ENCODE measurements at regions not wholly inside any gene's neighbourhood (a gene's known extent, or its start where the extent isn't known, plus 50 kb on each side); places are given as distances from the start of the nearest gene placed in this dataset.
"Not testable (repeated sequence)": the region's sequence is repeated elsewhere in the genome, so short reads cannot be mapped to it uniquely, and the experiment has no call there.

DNA sequence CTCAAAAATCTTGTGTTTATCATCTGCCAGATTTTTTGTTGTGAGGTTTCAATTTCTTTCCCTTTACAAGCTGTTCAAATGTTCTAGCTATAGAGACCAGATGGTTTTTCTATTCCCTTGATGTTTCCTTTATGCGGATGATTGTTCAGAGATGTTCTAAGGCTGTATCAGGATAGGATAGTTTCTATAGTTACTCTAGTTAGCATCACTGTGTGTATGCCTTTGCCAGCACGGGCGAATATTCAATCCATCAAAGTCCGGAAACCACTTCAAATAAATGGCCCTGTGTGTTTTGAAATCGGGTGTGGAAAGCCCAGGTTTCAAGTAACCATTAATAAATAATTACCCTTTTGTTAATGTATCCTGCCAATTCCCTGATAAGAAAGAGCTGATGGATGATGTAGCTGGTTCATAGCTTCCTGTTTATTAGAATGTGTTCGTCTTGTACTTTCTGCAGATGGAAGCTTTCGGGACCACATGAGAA lies 149.8 kb upstream of the PRKCQ start:
- no peak for DNase-seq (ENCODE audit: low read depth)

DNA sequence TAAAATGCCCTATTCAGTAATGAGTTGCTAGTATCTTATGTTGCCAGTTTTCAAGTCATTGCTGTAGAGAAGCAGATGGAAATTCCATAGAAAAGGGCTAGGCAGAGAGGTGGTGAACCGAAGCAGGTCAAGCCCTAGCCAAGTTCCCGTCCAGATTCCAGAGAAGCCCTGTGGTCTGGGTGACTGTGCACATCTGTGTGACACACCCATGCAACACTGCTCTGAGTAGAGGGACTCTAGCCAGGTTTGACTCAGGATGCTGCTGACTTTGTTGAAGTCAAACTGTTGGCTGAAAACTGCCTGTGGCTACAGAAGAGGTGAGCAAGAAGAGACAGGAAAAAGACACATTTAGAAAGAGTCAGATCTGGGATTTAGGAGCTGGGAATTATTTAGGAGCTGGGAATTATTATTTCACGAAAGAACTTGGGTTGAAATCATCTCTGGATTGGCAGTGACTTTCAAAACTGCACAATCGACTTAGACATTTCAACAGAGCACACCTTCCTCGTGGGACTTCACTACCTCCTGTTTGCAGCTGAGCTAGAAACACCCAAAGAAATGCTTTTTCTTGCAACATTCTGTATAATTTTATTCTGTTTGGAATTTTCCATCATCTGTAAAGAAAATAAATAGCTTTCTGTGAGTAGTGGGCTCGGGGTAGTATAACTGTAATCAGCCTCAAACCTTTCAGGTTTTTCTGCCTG lies 149.1 kb upstream of the PRKCQ start:
- no peak for DNase-seq (ENCODE audit: low read depth)

DNA sequence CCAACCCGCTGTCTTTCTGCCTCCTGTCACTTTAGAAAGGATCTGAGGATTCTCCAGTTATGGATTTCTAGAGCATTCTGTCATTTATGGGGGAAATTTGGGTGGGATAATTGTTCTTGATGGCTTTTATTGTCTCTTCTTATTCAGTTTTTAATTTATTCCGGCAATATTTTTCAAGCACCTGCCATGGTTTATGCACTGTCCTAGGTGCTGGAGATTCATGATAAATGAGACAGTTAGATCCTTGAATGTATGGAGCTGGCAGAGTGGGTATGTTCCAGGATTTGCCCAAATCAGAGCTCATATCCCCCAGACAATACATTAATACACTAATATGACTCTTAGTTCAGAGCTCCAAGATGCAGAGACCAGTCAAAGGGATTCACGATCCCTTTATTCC lies 146.8 kb upstream of the PRKCQ start:
- no peak for DNase-seq (ENCODE audit: low read depth)

DNA sequence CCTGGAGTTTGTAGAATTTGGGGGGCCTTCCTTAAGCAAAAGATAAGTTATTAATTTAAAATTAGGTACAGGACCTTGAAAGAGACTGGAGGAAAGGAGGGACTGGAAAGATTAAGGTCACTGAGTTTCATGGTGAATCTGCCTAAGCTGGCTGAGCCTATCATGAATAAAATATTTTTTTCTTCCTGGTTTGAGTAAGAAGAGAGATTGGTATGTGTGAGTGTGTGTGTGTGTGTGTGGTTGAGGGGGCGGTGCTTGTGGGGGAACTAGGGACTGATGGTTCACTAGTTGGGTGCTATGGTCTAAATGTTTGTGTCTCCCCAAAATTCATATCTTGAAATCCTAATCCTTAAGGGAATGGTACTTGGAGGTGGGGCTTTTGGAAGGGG lies 142.5 kb upstream of the PRKCQ start:
- DNase-seq (ENCODE audit: low read depth): no peak

DNA sequence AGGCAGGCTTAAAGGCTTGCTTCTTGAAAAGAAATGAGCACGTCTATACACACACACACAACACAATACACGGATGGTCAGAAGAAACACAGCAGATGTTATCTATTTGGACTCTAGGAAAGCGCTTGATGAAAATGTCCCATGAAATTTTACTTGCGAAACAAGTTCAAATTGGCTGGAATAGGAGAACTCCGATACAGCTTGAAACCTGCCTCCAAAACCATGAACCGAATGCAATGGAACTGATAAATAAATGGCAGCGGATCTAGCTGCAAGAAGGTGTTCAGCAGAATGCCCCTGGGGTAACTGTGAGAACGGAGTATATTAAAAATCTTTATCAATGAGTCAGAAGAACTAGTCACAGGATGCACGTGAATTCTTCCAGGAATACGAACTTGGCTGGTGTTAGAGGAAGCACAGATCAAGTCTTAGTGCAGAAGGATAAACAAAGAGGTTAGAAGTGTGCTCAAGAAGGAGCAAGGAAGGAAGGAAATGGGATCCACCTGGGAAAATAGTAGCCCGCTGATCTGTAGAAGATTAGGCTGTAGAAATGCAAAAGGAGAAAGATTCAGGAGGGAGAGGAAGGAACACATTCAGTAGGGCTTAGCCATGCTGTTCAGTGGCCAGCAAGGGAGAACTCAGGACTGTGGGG lies 142.0 kb upstream of the PRKCQ start:
- no peak for DNase-seq (ENCODE audit: low read depth)

DNA sequence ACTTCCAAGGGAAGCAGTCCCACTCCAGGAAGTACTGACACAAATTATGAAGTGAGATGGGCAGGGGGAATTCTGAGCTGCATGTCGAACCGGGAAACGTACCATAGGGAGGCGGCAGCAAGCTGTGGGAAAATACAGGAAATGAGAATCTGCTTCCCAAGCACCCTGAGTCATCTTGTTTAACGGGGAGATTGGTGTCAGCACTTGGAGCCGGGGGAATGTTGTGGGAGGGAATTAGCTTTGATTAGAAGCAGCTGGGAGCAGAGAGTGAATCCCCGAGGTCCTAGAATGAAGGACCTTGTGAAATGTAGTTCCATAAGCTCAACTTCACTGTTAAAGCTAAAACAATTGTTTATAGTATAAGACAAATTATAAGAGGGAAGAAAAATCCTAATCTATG lies 141.4 kb upstream of the PRKCQ start:
- DNase-seq (ENCODE audit: low read depth): no peak

DNA sequence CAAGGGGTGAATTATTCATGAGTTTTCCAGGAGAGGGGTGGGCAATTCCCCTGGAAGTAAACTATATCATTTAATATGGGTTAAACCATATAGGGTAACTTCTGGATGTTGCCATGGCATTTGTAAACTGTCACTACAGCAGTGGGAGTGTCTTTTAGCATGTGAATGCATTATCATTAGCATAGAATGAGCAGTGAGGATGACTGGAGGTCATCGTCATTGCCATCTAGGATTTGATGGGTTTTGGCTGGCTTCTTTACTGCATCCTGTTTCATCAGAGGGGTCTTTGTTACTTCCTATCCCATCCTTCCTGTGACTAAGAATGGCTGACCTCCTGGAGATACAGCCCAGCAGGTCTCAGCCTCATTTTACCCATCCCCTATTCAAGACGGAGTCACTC lies 139.5 kb upstream of the PRKCQ start:
- DNase-seq (ENCODE audit: low read depth): no peak

DNA sequence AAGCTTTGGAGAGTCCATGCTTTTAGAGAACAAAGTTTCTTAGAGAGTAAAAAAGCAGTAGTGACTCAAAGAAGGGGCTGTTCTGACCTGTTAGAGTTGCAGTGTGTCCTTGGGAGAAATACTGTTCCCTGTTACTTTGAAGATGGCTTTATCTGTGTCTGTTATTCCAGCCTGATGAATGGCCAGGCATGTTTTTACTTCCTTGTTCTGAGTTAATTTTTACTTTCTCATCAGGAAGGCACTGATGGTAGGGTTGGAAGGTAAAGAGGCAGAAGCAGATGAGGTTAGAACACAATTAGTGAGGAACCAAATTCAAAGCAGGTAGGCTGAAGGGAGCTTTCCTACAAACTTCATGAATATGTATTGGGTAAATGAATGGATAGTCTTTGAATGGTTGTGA lies 138.5 kb upstream of the PRKCQ start:
- no peak for DNase-seq (ENCODE audit: low read depth)

DNA sequence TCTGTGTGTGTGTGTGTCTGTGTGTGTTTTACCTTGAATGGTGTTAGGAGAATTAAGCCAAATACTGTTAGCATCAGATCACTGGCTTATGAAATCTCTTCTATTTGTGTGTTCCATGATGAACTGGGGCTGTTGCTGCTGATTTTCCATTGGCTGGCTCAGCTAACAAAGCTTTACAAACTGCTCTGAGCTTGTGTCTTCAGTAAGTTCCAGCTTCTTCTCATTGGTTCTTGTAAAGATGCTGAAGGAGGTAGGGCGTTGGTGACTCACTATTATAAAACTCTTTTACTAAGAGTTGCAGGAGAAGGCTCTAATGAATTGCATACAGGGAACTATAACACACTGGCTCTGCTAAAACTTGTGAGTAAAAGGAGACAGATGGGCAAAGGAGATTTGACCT lies 136.4 kb upstream of the PRKCQ start:
- DNase-seq (ENCODE audit: low read depth): no peak

DNA sequence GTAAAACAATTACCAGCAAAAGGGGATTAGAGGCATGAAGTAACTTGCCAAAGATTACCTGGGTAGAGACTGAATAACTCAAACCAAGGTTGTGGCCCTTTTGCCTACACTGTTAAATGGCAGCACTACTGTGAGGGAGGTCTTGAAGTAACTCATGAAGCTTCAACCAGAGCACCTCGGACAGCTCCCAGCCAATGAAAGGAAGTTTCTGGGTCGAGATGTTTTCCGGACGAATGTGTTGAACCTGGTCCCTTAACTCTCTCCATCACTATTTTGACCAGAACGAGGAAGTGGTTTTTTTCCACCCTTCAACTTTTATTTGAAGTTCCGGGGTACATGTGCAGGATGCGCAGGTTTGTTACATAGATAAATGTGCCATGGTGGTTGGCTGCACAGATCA lies 133.6 kb upstream of the PRKCQ start:
- no peak for DNase-seq (ENCODE audit: low read depth)

DNA sequence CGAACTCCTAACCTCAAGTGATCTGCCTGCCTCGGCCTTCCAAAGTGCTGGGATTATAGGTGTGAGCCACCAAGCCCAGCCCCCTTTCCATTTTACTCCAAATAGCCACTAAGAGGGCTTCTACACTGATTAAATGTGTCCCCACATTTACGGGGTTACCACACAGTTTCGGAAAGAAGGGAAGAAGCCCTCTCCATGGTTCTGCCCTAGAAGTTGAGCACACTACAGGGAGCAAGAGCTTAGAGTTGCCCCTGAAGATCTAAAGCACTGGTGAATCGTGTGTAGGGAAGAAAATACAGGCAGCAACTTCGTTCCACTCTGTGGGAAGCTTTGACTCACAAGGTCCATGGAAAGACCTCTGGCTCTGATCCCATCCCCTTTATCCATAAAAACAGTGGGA lies 133.0 kb upstream of the PRKCQ start:
- no peak for DNase-seq (ENCODE audit: low read depth)

DNA sequence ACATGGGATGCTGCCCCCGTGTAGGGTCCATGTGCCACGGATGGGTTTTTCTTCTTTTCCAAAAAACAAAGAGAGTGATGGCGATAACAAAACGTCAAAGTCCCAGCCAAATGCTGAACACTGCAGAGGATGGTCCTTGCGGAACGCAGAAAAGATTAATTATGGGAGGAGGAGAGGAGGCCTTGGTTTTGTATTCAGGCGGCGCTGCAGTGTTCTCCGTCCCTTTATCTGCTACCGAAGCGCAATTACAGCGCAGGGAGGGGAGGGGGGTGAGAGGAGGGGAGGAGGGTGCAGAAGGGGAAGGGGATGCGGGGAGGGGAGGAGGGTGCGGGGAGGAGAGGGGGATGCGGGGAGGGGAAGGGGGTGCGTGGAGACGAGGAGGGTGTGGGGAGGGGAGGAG lies 131.8 kb upstream of the PRKCQ start:
- no peak for DNase-seq (ENCODE audit: low read depth)

DNA sequence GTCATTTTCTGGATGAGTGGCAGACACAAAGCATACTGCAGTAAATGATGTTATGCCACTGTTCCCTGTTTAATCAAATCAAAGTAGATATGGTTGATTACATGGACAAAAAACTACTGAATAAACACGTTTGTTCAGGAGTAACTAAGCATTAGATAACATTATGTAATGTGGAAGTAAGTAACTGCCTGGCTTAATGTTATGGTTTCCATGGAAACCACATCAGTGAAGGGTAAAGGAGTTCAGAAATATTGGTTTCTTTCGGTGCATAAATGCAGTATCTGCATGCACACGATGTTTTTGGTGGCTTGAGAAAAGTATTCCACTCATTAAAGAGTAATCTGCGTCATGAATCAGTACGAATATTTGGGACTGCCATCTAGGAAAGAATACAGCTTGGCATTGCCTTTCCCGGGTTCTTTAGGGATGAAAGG lies 131.3 kb upstream of the PRKCQ start:
- no peak for DNase-seq (ENCODE audit: low read depth)

DNA sequence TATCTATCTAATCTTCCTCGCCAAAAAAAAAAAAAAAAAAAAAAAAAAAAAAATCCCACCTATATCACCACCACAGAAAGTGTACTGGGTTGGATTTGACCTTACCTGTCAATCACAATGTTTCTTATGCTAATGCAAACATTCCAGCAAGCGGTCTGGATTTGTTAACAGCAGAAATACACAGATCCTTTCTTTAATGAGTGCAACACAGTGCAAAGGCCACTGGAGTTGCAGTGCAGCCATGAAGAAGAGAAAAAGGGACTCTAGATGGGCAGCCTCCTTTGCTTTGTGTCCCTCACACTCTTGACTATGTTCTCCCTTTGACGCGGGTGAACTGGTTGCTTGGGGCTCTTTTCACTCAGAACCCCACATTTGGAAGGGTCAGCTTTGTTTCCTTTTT lies 127.3 kb upstream of the PRKCQ start:
- DNase-seq (ENCODE audit: low read depth): no peak

DNA sequence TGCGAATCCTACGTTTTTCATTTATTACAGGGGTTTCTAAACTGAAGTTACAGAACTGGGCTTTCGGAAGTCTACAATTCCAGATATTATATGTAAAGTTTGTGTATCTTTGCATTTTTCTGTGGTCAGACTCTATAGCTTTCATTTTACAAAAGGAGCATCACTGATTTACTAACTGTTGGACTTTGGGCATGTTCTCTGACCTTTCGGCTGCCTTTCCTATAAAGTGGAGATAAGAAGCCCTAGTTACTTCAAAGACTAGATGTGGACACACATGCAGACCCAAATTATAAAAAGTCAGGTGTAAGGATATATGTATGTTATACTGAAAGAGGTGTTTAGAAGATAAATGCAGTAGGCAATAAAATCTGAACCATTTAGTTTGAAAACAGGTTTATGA lies 126.6 kb upstream of the PRKCQ start:
- no peak for DNase-seq (ENCODE audit: low read depth)

DNA sequence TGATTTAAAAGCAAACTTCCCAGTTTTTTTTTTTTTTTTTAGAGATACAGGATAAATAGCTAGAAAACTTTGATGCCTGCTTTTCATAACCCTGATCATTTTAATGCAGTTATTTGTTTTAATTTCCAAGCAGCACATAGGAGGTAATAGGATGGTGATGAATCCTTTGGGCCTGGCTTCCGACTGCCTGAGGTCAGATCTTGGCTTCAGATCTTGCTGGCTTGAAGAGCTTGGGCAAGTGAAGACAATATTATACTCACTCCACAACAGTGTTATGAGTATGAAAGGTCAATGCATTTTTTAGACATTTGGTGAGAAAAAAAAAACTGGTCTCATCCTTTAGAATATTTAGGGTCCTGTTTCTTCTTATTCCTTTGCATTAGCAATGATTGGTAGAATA lies 124.8 kb upstream of the PRKCQ start:
- DNase-seq (ENCODE audit: low read depth): no peak

DNA sequence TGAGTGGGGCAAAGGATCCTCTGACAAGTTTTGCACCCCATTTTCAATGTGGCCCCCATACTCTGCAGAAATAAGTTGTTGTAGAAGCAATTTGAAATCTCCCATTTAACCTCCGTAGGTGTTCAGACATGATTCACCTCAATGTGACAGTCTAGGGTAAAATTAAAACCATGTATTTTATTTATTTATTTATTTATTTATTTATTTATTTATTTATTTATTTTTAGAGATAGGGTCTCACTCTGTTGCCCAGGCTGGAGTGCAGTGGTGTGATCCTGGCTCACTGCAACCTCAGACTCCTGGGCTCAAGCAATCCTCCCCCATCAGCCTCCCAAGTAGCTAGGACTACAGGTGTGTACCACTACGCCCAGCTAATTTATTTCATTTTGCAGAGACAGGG lies 122.8 kb upstream of the PRKCQ start:
- not testable (repeated sequence) for DNase-seq (ENCODE audit: low read depth)

DNA sequence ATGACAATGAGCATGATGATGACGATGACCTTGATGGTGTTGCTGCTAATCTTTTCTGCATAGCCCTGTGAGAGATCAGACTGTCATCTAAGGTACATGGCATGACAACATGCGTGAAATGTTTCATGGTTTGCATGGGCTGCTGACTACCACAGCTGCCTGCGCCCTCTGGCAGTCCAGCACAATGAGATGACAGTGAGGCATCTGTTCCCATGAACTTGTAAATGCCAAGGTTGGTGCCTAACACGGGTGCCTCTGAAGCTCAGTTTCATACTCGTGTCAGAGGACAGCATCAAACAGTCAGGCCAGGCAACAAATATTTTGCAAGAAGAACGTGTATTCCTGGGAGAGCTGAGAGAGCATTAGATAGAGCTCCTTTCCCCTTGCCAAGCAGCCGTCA lies 122.0 kb upstream of the PRKCQ start:
- DNase-seq (ENCODE audit: low read depth): no peak

DNA sequence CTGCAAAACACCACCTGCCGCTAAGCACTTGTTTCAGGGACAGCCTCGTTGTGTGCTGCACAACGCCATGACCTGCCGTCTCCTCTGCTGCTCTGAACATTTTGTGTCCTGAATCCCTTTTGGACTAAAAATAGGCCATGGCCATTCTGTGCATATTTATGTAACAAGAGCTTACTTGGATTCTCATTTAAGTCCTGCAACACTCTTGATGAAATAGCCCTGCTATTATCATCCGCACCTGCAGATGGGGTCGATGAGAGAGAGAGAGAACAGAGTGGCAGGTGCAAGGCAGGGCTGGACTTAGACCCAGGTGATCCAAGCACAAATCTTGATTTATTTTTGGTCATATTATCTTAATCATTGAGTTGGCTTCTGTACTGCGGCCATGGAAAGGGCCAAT lies 121.2 kb upstream of the PRKCQ start:
- DNase-seq (ENCODE audit: low read depth): no peak

DNA sequence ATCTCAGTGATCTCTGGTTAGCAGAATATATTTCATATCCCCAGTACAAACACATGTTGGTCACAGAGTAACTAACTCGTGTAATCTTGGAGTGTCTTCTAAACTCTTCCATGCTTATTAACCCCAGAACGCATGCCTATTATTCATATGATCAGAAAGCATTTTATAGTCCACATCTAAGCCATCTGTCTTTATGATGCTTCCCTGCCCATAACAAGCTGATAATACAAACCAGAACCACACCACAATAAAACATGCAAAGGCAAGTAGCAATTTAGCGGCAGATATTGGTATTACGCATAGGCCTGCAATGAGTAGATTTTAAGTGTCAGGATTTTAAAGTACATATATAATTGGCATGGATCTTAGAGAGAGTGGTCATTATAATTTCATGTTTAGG lies 120.0 kb upstream of the PRKCQ start:
- no peak for DNase-seq (ENCODE audit: low read depth)

DNA sequence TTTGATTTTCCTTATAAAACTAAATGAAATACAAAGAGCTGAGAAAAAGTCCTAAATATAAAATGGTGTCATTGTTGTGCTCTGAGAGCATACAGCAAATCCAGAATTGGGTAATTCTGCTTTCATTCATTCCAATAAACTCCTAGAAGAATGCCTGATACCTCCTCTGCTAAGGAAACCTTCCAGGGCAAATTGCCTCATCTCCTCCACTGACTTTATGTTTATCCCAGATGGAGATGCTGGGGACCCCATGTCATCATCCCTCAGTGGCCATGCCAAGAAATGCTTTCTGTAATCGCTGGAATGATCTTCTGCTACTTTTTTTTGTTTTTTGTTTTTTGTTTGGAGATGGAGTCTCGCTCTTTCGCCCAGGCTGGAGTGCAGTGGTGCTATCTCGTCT lies 119.3 kb upstream of the PRKCQ start:
- DNase-seq (ENCODE audit: low read depth): no peak

DNA sequence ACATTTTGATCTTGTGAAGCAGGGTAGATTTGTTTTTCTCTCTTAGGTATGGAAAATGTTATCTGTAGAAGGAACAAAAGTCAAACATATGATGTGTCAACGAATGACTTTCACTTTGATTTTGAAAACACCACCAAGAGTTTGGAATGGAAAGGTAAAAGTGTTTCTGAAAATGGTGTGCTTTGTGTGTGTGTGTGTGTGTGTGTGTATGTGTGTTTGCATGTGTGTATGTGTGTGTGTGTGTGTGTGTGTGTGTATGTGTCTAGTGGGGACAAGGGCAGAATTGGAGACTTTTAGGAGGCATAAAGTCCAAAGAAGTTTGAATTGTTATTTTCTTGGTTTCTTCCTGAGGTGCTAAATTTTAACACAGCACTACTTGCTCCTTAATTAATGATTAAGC lies 115.4 kb upstream of the PRKCQ start:
- DNase-seq (ENCODE audit: low read depth): no peak

DNA sequence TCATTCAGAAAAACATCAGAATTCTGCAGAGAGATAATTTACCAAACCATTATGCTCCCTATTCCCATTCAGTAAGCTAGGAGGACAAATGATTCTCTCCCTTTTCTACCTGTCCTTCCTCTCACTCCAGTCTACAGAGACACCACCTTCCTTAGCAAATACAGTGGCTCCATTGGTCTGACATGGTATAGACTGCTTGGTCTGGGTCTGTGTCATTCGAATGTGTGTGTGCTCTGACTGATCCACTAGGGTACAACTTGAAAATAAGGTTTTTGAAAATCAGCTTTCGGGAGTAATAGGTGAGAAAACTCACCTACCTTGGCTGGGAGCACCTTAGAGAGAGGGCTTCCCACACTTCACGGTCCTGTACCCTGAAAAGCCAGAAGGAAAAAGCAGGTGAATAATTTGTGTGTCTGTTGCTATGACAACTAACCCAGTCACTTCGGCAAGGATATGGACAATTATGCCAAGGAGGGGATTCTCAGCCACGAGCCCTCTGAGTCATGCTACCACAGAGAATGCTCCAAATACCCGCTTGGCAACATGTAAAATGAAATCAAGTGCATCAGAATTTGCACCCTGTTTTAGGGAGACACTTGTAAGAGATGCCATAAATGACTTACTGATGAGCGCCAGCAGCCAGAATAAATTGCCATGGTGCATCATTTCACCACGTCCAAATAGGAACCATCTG lies 114.5 kb upstream of the PRKCQ start:
- DNase-seq (ENCODE audit: low read depth): no peak

DNA sequence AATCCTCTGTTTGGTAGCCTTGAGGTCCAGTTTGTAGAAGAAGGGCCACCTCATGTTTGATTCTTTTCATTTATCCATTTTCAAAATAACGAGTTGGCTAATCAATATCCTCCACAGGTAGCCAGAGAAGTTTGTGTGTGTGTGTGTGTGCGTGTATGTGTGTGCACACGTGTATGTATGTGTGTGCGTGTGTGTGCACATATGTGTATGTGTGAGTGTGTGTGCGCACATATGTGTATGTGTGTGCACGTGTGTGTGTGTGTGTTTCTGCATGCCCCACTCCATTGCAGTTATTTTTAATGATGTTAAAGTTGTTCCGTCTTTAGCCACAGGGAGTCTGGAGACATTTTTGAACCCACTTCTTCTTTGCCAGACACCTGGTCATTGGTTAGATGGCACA lies 112.8 kb upstream of the PRKCQ start:
- DNase-seq (ENCODE audit: low read depth): no peak
